Astrocyte of the spinal cord (primary cell): ENCODE measurements at regions not wholly inside any gene's neighbourhood (a gene's known extent, or its start where the extent isn't known, plus 50 kb on each side); places are given as distances from the start of the nearest gene placed in this dataset.

Experiments used
- DNase-seq: peaks from one replicate; pipeline ENCODE4 v3.0.0; 2011; ENCODE audit warnings: low read depth, low spot score
- H3K4me3 ChIP-seq: 2 replicates; pipeline ENCODE4 v1.5.1; 2011; ENCODE audit warnings: low read depth, mild to moderate bottlenecking, low read length, moderate library complexity
- CTCF ChIP-seq: IDR thresholded peaks from 2 replicates; pipeline ENCODE4 v1.5.1; 2012; ENCODE audit warnings: low read depth, mild to moderate bottlenecking, low read length, inconsistent platforms
- in situ Hi-C: cut with HindIII; loops from 2 replicates; pipeline ENCODE4 v1.10.0; 2017; ENCODE audit warnings: low sequenced_read_pairs

DNA sequence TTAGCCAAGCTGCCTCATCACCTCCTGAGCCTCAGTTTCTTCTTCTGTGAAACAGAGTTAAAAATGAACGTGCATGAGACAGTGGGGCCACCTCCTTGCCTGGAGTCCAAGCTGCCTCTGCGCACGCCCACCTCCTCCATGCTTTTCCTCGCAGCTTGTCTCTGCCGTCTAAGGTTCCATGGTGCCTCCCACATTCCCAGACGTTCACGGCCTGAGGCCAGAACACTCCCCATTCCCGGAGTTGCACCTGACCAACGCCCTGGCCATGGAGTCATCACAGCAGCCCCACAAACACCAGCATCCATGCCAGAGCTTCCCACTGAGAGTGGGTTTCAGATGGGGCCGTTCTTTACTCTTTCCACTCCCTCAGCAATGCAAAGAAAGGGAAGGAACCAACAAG lies 183.0 kb upstream of the FOXF1 start:
- DNase-seq = no peak
- no peak for TF ChIP-seq CTCF
- no peak overlapping the region for H3K4me3 ChIP-seq
- in situ Hi-C loops = no loop called here

GRCh38 chr16:86330906-86331305 lies 179.4 kb upstream of the FOXF1 start:
- TF ChIP-seq CTCF = no peak
- in situ Hi-C loops = no loop called here
- no peak overlapping the region for H3K4me3 ChIP-seq
- DNase-seq = no peak

GRCh38 chr16:86334079-86334635 lies 176.2 kb upstream of the FOXF1 start:
- no peak for DNase-seq
- in situ Hi-C loops = no loop called here
- no peak for TF ChIP-seq CTCF
- no peak overlapping the region for H3K4me3 ChIP-seq

DNA sequence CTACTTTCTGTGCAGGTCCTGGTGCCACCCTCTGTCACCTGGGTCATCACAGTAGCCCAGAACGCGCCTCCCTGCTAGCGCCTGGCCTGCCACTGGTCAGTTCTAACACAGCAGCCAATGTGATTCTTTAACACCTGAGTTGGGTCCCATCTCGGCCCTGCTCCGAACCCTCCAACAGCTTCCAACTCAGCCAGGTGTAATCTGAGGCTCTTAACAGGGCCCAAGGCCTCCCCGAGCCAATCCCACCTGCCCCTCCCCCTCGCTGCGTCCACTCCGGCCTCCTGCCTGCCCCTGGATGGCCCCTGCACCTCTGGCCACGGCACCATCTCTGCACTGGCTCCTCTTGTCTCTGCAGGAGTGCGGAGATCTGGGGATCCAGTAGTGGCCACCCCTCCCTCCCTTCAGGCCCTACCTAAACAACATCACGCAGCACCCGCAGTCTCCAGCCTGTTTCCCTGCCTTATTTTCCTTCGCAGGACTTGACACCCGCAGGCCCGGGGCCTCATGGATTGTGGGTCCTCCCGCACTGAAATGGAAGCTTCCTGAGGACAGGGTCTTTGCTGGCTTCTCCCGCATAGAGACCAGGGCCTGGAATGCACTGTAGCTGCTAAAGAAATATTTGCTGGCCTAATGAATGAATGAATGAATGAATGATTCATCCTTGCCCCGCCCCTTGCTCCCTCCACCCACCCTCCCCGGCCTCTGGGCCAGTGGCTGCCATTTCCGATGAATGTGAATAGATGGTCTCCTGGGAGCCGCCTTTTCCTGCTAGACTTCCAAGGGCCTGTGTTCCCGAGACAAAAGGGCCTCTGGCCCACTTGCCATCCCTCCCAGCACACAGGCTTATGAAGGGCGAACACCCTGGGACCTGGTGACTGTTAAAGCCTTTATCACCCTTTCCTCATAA lies 174.8 kb upstream of the FOXF1 start:
- H3K4me3 ChIP-seq = no peak overlapping the region
- no peak for TF ChIP-seq CTCF
- in situ Hi-C loops = no loop called here
- no peak for DNase-seq

DNA sequence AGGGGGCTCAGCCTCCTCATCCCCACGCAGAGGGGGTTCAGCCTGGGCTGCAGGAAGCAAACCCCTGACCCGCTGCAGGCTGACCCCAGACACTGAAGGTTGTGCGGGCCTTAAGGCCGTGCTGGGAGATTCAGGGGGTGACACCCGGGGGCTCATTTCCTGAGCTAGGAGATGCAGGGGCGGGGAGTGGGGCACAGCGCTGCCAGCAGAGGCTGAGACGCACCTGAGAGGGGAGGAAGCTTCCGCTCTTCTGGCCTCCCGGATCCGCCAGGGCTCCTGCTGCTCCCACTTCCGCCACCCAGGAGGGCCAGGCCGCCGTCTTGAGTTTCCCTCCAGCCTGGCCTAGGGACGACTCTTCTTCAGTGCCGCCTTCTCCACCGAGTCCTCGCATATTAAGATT lies 173.2 kb upstream of the FOXF1 start:
- in situ Hi-C loops = no loop called here
- TF ChIP-seq CTCF = no peak
- DNase-seq = no peak
- no peak overlapping the region for H3K4me3 ChIP-seq

DNA sequence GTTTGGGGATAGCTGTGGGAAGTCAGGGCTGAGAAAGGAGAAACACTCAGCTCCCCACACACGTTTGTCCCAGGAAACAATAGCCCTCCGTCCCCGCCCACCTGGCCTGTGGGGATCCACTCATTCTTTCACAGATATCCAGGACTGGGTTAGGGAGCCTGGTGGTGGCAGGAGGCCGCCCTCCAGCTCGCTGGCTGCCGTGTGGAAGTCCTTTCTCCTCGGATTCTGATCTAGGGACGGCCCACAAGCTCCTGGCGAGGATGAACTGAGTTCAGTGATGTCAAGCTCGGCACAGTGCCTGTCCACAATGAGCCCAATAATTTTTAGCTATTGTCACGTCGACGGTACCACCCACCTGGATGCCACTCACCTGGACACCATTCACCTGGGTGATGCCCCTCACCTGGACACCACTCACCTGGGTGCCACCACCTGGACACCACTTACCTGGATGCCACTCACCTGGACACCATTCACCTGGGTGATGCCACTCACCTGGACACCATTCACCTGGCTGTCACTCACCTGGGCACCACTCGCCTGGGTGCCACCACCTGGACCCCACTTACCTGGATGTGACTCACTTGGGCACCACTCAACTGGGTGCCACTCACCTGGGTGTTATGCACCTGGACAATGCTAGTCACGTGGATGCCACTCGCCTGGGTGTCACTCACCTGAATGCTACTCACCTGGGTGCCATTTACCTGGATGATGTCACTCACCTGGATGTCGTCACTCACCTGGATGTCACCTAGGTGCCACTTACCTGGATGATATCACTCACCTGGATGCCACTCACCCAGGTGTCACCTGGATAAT lies 172.5 kb upstream of the FOXF1 start:
- H3K4me3 ChIP-seq = no peak overlapping the region
- in situ Hi-C loops = no loop called here
- TF ChIP-seq CTCF = no peak
- DNase-seq = no peak
